ENCODE measurements at regions not wholly inside any gene's neighbourhood (a gene's known extent, or its start where the extent isn't known, plus 50 kb on each side); places are given as distances from the start of the nearest gene placed in this dataset.

- DNase-seq (ENCODE audit: low read depth, low spot score) = no peak
- TF ChIP-seq CTCF (IDR thresholded peaks at IDR 0.05; ENCODE audit: low read depth, low read length) = no peak
- Histone ChIP-seq H3K4me3 (ENCODE audit: low read depth, low read length) (no peak overlapping the region), H3K27me3 (ENCODE audit: control insufficient read depth, insufficient read depth, low read length) (no peaks in the 10 kb centered on the region), H3K9me3 (ENCODE audit: control insufficient read depth, insufficient read depth, low read length) (no peaks in the 10 kb centered on the region), H3K27ac (ENCODE audit: low read depth, low read length) (no peak overlapping the region)
- ChIA-PET POLR2A (no interaction called here), CTCF (no interaction called here)
These were observed 105.9 kb upstream of the AGBL1 start for GRCh38 chr15:85973584-85974347.

- POLR2A ChIA-PET = no interaction called here
These were observed 105.3 kb upstream of the AGBL1 start for GRCh38 chr15:85974348-85974705.

GRCh38 chr15:85974742-85975141 lies 104.9 kb upstream of the AGBL1 start:
- no peaks in the 10 kb centered on the region for H3K27me3 ChIP-seq (ENCODE audit: control insufficient read depth, insufficient read depth, low read length)
- no peak for DNase-seq (ENCODE audit: low read depth, low spot score)
- no peak overlapping the region for H3K27ac ChIP-seq (ENCODE audit: low read depth, low read length)
- ChIA-PET CTCF (no interaction called here), POLR2A (no interaction called here)
- TF ChIP-seq CTCF (IDR thresholded peaks at IDR 0.05; ENCODE audit: low read depth, low read length) = no peak
- H3K4me3 ChIP-seq (ENCODE audit: low read depth, low read length) = no peak overlapping the region
- no peaks in the 10 kb centered on the region for H3K9me3 ChIP-seq (ENCODE audit: control insufficient read depth, insufficient read depth, low read length)

More at GRCh38 chr15:85974348-85974705, 105.3 kb upstream of the AGBL1 start:
- Histone ChIP-seq H3K4me3 (ENCODE audit: low read depth, low read length) (no peak overlapping the region), H3K27me3 (ENCODE audit: control insufficient read depth, insufficient read depth, low read length) (no peaks in the 10 kb centered on the region), H3K27ac (ENCODE audit: low read depth, low read length) (no peak overlapping the region), H3K9me3 (ENCODE audit: control insufficient read depth, insufficient read depth, low read length) (no peaks in the 10 kb centered on the region)
- CTCF ChIA-PET = no interaction called here
- no peak for DNase-seq (ENCODE audit: low read depth, low spot score)
- no peak for TF ChIP-seq CTCF (IDR thresholded peaks at IDR 0.05; ENCODE audit: low read depth, low read length)

GRCh38 chr15:85976102-85976501 lies 103.6 kb upstream of the AGBL1 start:
- H3K27me3 ChIP-seq (ENCODE audit: control insufficient read depth, insufficient read depth, low read length) = no peaks in the 10 kb centered on the region
- no peak overlapping the region for H3K4me3 ChIP-seq (ENCODE audit: low read depth, low read length)
- no peak for TF ChIP-seq CTCF (IDR thresholded peaks at IDR 0.05; ENCODE audit: low read depth, low read length)
- H3K9me3 ChIP-seq (ENCODE audit: control insufficient read depth, insufficient read depth, low read length) = peaks cover 3% of the 10 kb centered on the region; the same call in 1 of the 2 replicates
- no peak for DNase-seq (ENCODE audit: low read depth, low spot score)
- no peak overlapping the region for H3K27ac ChIP-seq (ENCODE audit: low read depth, low read length)
- ChIA-PET POLR2A (no interaction called here), CTCF (no interaction called here)

- no peak for DNase-seq (ENCODE audit: low read depth, low spot score)
- no peaks in the 10 kb centered on the region for H3K27me3 ChIP-seq (ENCODE audit: control insufficient read depth, insufficient read depth, low read length)
- no peak overlapping the region for H3K27ac ChIP-seq (ENCODE audit: low read depth, low read length)
- H3K9me3 ChIP-seq (ENCODE audit: control insufficient read depth, insufficient read depth, low read length) = peaks cover 3% of the 10 kb centered on the region; the same call in 1 of the 2 replicates
- CTCF ChIA-PET = no interaction called here
- no peak overlapping the region for H3K4me3 ChIP-seq (ENCODE audit: low read depth, low read length)
- TF ChIP-seq CTCF (IDR thresholded peaks at IDR 0.05; ENCODE audit: low read depth, low read length) = no peak
- POLR2A ChIA-PET = no interaction called here
These were observed 102.7 kb upstream of the AGBL1 start for GRCh38 chr15:85976986-85977385.

All from AG04450 (cell line).